ENCODE measurements at regions not wholly inside any gene's neighbourhood (a gene's known extent, or its start where the extent isn't known, plus 50 kb on each side); places are given as distances from the start of the nearest gene placed in this dataset.
"Not testable (repeated sequence)": the region's sequence is repeated elsewhere in the genome, so short reads cannot be mapped to it uniquely, and the experiment has no call there.

- intact Hi-C loops (cut with DNase I), result no loop called here
- Histone ChIP-seq H3K4me3 (no peak overlapping the region), H3K4me1 (replicated peaks) (no peaks in the 10 kb centered on the region), H3K27me3 (replicated peaks; ENCODE audit: insufficient read depth) (no peaks in the 10 kb centered on the region), H3K36me3 (no peaks in the 10 kb centered on the region), H3K9me3 (no peaks in the 10 kb centered on the region), H3K27ac (no peak overlapping the region)
- no peak for DNase-seq (ENCODE audit: low spot score)
- WGBS, result 64% methylated on average over 4 of the region's 4 CpGs
- TF ChIP-seq POLR2A (IDR thresholded peaks at IDR 0.05) (no peak), CTCF (IDR thresholded peaks at IDR 0.05) (no peak), POLR2AphosphoS5 (IDR thresholded peaks at IDR 0.05) (no peak)
Observed at GRCh38 chr3:150270883-150271590, 137.1 kb upstream of the TSC22D2 start.

GRCh38 chr3:150270444-150270843 is 137.7 kb upstream of the TSC22D2 start:
- 84% methylated on average over 3 of the region's 3 CpGs for WGBS
- H3K27ac ChIP-seq; H3K36me3 ChIP-seq; H3K4me1 ChIP-seq (replicated peaks); H3K4me3 ChIP-seq; DNase-seq (ENCODE audit: low spot score); H3K27me3 ChIP-seq (replicated peaks; ENCODE audit: insufficient read depth); intact Hi-C loops (cut with DNase I); H3K9me3 ChIP-seq: not testable (repeated sequence)

- Histone ChIP-seq H3K4me3 (no peak overlapping the region), H3K9me3 (no peaks in the 10 kb centered on the region), H3K4me1 (replicated peaks) (no peaks in the 10 kb centered on the region), H3K36me3 (no peaks in the 10 kb centered on the region), H3K27me3 (replicated peaks; ENCODE audit: insufficient read depth) (no peaks in the 10 kb centered on the region), H3K27ac (no peak overlapping the region)
- TF ChIP-seq POLR2A (IDR thresholded peaks at IDR 0.05) (no peak), POLR2AphosphoS5 (IDR thresholded peaks at IDR 0.05) (no peak), CTCF (IDR thresholded peaks at IDR 0.05) (no peak)
- 66% methylated on average over 3 of the region's 3 CpGs for WGBS
- intact Hi-C loops (cut with DNase I), result no loop called here
- DNase-seq (ENCODE audit: low spot score), result no peak
Observed at GRCh38 chr3:150269526-150269925, 138.6 kb upstream of the TSC22D2 start.

- 68% methylated on average over 6 of the region's 6 CpGs for WGBS
- no peaks in the 10 kb centered on the region for H3K36me3 ChIP-seq
Observed at GRCh38 chr3:150268426-150269391, 139.4 kb upstream of the TSC22D2 start.

More at GRCh38 chr3:150268426-150269391, 139.4 kb upstream of the TSC22D2 start:
- no peaks in the 10 kb centered on the region for H3K9me3 ChIP-seq
- no peaks in the 10 kb centered on the region for H3K4me1 ChIP-seq (replicated peaks)
- H3K27me3 ChIP-seq (replicated peaks; ENCODE audit: insufficient read depth), result no peaks in the 10 kb centered on the region
- intact Hi-C loops (cut with DNase I), result no loop called here
- no peak overlapping the region for H3K4me3 ChIP-seq
- no peak overlapping the region for H3K27ac ChIP-seq
- no peak for DNase-seq (ENCODE audit: low spot score)
- TF ChIP-seq CTCF (IDR thresholded peaks at IDR 0.05), result no peak
